ENCODE measurements at regions not wholly inside any gene's neighbourhood (a gene's known extent, or its start where the extent isn't known, plus 50 kb on each side); places are given as distances from the start of the nearest gene placed in this dataset.

- Histone ChIP-seq H3K36me3 (replicated peaks in 1 of 2; ENCODE audit: control insufficient read depth in 1 of 2, insufficient read depth in 2 of 2, low read length in 2 of 2) (no peaks in the 10 kb centered on the region), H3K9me3 (ENCODE audit: low read length) (no peaks in the 10 kb centered on the region), H2AFZ (ENCODE audit: low read length) (no peak overlapping the region), H3K4me2 (ENCODE audit: low read depth, low read length) (no peak overlapping the region), H3K79me2 (ENCODE audit: insufficient read depth, low read length) (no peaks in the 10 kb centered on the region), H3K4me1 (ENCODE audit: insufficient read depth, low read length) (no peaks in the 10 kb centered on the region), H4K20me1 (ENCODE audit: insufficient read depth, low read length) (no peaks in the 10 kb centered on the region), H3K27ac (ENCODE audit: extremely low read length, insufficient read depth, low read length) (no peak overlapping the region), H3K4me3 (replicated peaks in 1 of 3; ENCODE audit: insufficient read depth in 1 of 3, low read depth in 2 of 3, low read length in 3 of 3) (no peak overlapping the region), H3K27me3 (ENCODE audit: control insufficient read depth in 1 of 2, insufficient read depth in 2 of 2, low read length in 2 of 2) (peaks cover 29 to 96% of the 10 kb centered on the region in 2 experiments), H3K9ac (ENCODE audit: insufficient read depth, low read depth, low read length) (no peak overlapping the region)
- ATAC-seq: no peak
- no TSS peak for BruUV-seq (replicated peaks)
- 20% methylated on average over 7 of the region's 13 CpGs for WGBS (ENCODE audit: low lambda C conversion rate)
- no peak for FAIRE-seq
- ChIA-PET CTCF (ENCODE audit: low intra/inter-chr PET ratio, low total read pairs) (no interaction called here), POLR2A (no interaction called here)
- intact Hi-C loops (cut with micrococcal nuclease; ENCODE audit: unreplicated experiment) (no loop called here), in situ Hi-C loops (cut with HindIII; ENCODE audit: extremely low pct_ligation_motif_present, low pct_unique_long_range_greater_than_20kb) (no loop called here)
- TF ChIP-seq ISX (CRISPR knock-in tag; conservative IDR thresholded peaks at IDR 0.05) (no peak), PCBP1 (IDR thresholded peaks at IDR 0.05; ENCODE audit: borderline replicate concordance, low read depth, low read length) (no peak), GRHL1 (CRISPR knock-in tag; conservative IDR thresholded peaks at IDR 0.05) (no peak)
- DNase-seq (ENCODE audit: low spot score): no peak
Measured at GRCh38 chr14:101074196-101075024, 170.9 kb upstream of the RTL1 start.

GRCh38 chr14:101075025-101075800 is 171.7 kb upstream of the RTL1 start:
- 22% methylated on average over 9 of the region's 9 CpGs for WGBS (ENCODE audit: low lambda C conversion rate)
- ChIA-PET CTCF (ENCODE audit: low intra/inter-chr PET ratio, low total read pairs) (no interaction called here), POLR2A (no interaction called here)
- in situ Hi-C loops (cut with HindIII; ENCODE audit: extremely low pct_ligation_motif_present, low pct_unique_long_range_greater_than_20kb): no loop called here
- peaks cover 29 to 88% of the 10 kb centered on the region in 2 experiments for H3K27me3 ChIP-seq (ENCODE audit: control insufficient read depth in 1 of 2, insufficient read depth in 2 of 2, low read length in 2 of 2)
- no peak overlapping the region for H3K27ac ChIP-seq (ENCODE audit: extremely low read length, insufficient read depth, low read length)
- H3K79me2 ChIP-seq (ENCODE audit: insufficient read depth, low read length): no peaks in the 10 kb centered on the region
- H4K20me1 ChIP-seq (ENCODE audit: insufficient read depth, low read length): no peaks in the 10 kb centered on the region
- H3K4me1 ChIP-seq (ENCODE audit: insufficient read depth, low read length): no peaks in the 10 kb centered on the region
- no peak overlapping the region for H2AFZ ChIP-seq (ENCODE audit: low read length)
- intact Hi-C loops (cut with micrococcal nuclease; ENCODE audit: unreplicated experiment): no loop called here
- H3K9ac ChIP-seq (ENCODE audit: insufficient read depth, low read depth, low read length): no peak overlapping the region
- no peaks in the 10 kb centered on the region for H3K9me3 ChIP-seq (ENCODE audit: low read length)
- FAIRE-seq (no peak), ATAC-seq (no peak), DNase-seq (ENCODE audit: low spot score) (no peak)
- no peak overlapping the region for H3K4me3 ChIP-seq (replicated peaks in 1 of 3; ENCODE audit: insufficient read depth in 1 of 3, low read depth in 2 of 3, low read length in 3 of 3)
- H3K4me2 ChIP-seq (ENCODE audit: low read depth, low read length): no peak overlapping the region
- no TSS peak for BruUV-seq (replicated peaks)
- no peaks in the 10 kb centered on the region for H3K36me3 ChIP-seq (replicated peaks in 1 of 2; ENCODE audit: control insufficient read depth in 1 of 2, insufficient read depth in 2 of 2, low read length in 2 of 2)
- TF ChIP-seq SMAD1 (CRISPR knock-in tag; IDR thresholded peaks at IDR 0.05; ENCODE audit: borderline replicate concordance, low read depth) (no peak), HBP1 (CRISPR knock-in tag; IDR thresholded peaks at IDR 0.05; ENCODE audit: low read depth) (no peak), ZSCAN25 (CRISPR knock-in tag; IDR thresholded peaks at IDR 0.05) (no peak), MNT (IDR thresholded peaks at IDR 0.05) (peak; percentile 65)
